IPS-18c (cell line): ENCODE measurements at regions not wholly inside any gene's neighbourhood (a gene's known extent, or its start where the extent isn't known, plus 50 kb on each side); places are given as distances from the start of the nearest gene placed in this dataset.

ENCODE experiments used
- H3K4me3 ChIP-seq: 2 replicates; pipeline ENCODE4 v1.7.0; 2013; ENCODE audit warnings: low read depth, mild to moderate bottlenecking, low read length, moderate library complexity; ENCODE audit not compliant: insufficient read depth
- H3K9me3 ChIP-seq: one replicate; pipeline ENCODE4 v1.6.1; 2013; ENCODE audit warnings: mild to moderate bottlenecking, low read length, moderate library complexity; ENCODE audit not compliant: control insufficient read depth, insufficient read depth

DNA sequence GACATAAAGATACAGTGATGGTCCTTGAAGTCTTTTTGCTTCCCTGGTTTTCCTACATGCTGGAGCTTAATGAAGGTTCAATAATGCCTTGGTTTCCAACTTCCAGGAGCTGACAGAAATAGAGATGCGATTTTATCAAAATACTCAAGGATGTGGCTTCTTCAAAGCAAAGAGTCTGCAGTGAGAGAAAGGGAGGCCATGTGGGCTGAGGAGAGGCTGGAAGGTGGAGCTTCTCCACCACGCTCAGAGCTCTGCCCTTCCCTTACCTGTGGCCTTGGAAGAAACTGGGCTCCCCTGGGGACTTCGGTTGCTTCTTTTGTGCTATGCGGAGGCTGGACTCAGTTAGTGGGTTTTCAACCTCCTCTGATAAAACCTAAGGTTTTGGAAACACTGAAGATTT is 175.0 kb upstream of the APCDD1 start:
- H3K9me3 ChIP-seq: no peaks in the 10 kb centered on the region
- no peak overlapping the region for H3K4me3 ChIP-seq

GRCh38 chr18:10279905-10280644 is 174.4 kb upstream of the APCDD1 start:
- no peak overlapping the region for H3K4me3 ChIP-seq
- H3K9me3 ChIP-seq: no peaks in the 10 kb centered on the region

GRCh38 chr18:10284540-10285282 is 169.7 kb upstream of the APCDD1 start:
- Histone ChIP-seq H3K9me3 (no peaks in the 10 kb centered on the region), H3K4me3 (no peak overlapping the region)

DNA sequence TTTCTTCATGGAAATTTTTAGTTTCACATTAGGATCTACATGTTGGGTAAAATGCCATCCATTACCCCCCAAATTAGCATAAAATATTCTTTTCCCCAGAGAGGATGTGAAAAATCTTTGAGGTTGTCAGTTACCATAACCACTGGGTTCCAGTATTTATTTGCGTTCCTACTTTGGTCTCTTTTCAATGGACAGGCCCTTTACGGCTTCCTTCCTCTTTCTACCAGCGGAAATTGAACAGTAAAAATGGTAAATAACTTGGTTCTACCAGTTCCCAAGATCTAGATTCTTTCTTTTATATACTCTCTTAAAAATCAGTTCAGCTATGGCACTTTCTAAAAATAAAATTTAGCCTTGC is 169.2 kb upstream of the APCDD1 start:
- Histone ChIP-seq H3K4me3 (no peak overlapping the region), H3K9me3 (no peaks in the 10 kb centered on the region)

- H3K4me3 ChIP-seq: no peak overlapping the region
Observed at GRCh38 chr18:10286580-10287150, 167.8 kb upstream of the APCDD1 start.

DNA sequence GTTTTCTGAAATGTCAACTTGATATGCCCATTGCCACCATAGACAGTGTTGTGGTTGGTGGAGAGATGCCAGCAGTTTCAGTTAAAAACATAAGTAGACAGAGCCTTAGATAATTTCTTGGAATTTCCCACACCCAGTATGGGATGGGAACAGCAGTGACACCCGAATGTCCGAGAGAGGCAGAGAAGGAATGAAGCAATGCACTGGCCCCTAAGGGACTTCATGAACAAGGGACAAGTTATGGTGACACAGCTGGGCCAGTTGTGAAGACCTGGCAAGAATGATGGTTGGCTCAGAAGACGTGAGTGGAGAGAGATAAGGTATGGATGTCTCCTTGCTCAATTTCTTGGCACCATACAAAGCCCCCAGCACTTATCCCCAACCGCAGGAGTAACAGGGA is 165.2 kb upstream of the APCDD1 start:
- Histone ChIP-seq H3K4me3 (no peak overlapping the region), H3K9me3 (no peaks in the 10 kb centered on the region)

More at GRCh38 chr18:10286580-10287150, 167.8 kb upstream of the APCDD1 start:
- H3K9me3 ChIP-seq: no peaks in the 10 kb centered on the region

DNA sequence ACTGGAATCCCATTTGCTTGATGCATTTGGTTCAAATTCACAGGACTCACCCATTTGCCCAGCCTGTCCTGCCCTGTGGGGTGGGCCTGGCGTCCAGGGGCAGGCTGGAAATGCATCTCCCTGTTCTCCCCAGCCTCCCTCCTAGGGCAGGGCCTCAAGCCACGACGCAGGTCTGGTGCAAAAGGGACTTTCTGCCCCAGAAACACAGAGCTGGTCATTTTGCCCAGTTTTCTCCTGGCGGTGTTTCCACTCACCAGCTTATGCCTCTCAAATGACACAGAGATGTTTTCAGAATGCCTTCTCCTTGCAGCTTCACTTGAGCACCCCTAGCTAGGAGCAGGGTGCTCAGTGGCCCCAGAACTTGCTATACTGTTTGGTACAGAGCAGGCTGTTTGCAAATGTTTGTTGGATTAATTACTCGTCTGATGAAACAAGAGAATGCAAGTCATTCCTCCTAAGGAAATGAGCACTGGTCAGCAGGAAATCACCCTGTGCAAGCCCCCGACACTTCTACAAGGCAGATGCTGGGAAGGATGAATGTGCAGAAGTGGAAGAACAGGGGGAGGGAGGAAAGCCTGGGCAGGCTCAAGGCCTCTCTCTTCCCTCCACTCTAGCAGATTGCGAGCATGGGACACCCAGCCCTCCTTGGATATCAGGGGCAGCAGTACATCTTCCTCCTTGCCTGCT is 164.3 kb upstream of the APCDD1 start:
- no peaks in the 10 kb centered on the region for H3K9me3 ChIP-seq
- H3K4me3 ChIP-seq: no peak overlapping the region

GRCh38 chr18:10290638-10291235 is 163.7 kb upstream of the APCDD1 start:
- Histone ChIP-seq H3K9me3 (no peaks in the 10 kb centered on the region), H3K4me3 (no peak overlapping the region)

GRCh38 chr18:10291568-10291981 is 162.9 kb upstream of the APCDD1 start:
- Histone ChIP-seq H3K9me3 (no peaks in the 10 kb centered on the region), H3K4me3 (no peak overlapping the region)

DNA sequence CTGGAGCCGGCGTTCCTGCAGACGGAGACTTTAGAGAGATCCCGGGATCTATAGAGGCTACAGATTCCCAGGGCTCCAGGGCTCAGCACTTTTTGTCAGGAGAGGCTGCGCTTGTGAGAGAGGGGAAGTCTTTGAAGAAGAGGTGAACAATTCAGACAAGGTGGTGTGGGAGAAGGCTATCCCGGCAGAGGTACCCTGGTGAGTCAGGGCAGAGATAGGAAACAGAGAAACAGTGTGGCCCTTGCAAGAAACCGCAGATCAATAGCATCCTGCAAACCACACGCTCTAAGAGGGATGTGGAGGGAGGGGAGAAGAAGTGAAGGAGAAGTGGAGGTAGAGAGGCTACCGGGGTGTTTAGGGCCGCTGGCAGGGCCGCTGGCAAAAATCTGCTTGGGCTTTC is 160.5 kb upstream of the APCDD1 start:
- H3K4me3 ChIP-seq: no peak overlapping the region
- no peaks in the 10 kb centered on the region for H3K9me3 ChIP-seq

GRCh38 chr18:10295751-10296150 is 158.7 kb upstream of the APCDD1 start:
- H3K4me3 ChIP-seq: no peak overlapping the region
- H3K9me3 ChIP-seq: no peaks in the 10 kb centered on the region

DNA sequence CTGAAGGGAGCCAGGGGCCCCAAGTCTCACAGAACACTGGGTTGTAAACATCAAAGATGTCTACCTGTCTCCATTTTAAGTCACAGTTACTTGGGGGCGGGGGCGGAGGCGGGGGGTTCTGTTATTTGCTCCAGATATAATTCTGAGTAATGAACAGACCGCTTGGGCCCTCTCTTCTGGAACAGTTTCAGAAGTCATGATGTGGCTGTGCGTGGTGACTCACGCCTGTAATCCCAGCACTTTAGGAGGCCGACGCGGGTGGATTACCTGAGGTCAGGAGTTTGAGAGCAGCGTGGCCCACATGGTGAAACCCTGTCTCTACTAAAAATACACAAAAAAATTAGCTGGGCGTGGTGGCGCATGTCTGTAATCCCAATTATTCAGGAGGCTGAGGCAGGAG is 157.9 kb upstream of the APCDD1 start:
- no peaks in the 10 kb centered on the region for H3K9me3 ChIP-seq
- H3K4me3 ChIP-seq: no peak overlapping the region

DNA sequence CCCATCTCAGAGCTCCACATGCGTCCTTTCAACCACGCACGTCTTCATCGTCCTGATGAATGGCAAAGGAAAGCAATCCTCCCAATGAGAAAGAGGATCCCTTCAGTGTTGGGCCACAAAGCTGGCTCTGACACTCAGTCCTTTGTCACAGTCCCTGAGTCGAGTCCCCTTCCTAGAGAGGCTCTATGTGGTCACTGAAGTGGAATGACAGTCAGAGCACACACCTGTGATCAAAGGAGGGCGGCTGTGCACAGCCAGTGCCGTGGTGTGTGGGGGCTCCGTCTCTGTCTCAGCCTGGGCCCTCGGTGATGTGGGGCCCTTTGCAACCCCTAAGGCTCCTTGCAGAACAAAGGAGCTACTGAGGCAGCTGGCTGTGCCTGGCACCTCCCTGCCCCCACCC is 157.3 kb upstream of the APCDD1 start:
- Histone ChIP-seq H3K4me3 (no peak overlapping the region), H3K9me3 (no peaks in the 10 kb centered on the region)

DNA sequence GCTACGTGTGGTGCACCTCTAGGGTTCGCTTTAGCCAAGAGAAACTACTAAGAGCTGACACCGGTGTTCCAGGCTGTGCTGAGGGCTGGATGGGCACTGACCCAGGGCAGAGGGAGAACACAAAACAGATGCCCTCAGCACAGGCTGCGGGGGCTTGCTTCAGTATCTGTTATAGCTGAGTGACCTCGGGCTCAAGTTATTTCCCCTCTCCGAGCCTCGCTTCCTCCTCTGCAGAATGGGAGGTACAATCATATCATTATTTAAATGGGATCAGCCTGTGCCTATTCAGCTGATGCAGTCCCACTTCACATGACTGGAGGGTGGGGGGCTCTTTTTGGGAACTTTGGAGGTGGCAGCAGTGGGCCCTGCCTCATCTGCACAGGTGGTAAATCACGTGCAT is 156.1 kb upstream of the APCDD1 start:
- H3K9me3 ChIP-seq: no peaks in the 10 kb centered on the region
- H3K4me3 ChIP-seq: no peak overlapping the region

GRCh38 chr18:10299643-10300042 is 154.8 kb upstream of the APCDD1 start:
- H3K9me3 ChIP-seq: no peaks in the 10 kb centered on the region

GRCh38 chr18:10300739-10301138 is 153.7 kb upstream of the APCDD1 start:
- Histone ChIP-seq H3K4me3 (no peak overlapping the region), H3K9me3 (no peaks in the 10 kb centered on the region)

More at GRCh38 chr18:10299643-10300042, 154.8 kb upstream of the APCDD1 start:
- no peak overlapping the region for H3K4me3 ChIP-seq

- Histone ChIP-seq H3K4me3 (no peak overlapping the region), H3K9me3 (no peaks in the 10 kb centered on the region)
Observed at GRCh38 chr18:10301831-10302483, 152.5 kb upstream of the APCDD1 start.
